Activated CD8-positive, alpha-beta T cell treated with anti-CD3 and anti-CD28 coated beads for 36 hours (primary cell): ENCODE measurements at regions not wholly inside any gene's neighbourhood (a gene's known extent, or its start where the extent isn't known, plus 50 kb on each side); places are given as distances from the start of the nearest gene placed in this dataset.

Experiments
- ATAC-seq: fragments of 200-7000 bp; cut with Tn5 transposase; one replicate; pipeline ENCODE4 v1.10.0; 2021; ENCODE audit warnings: mild to moderate bottlenecking, moderate library complexity
- CTCF ChIA-PET: fragments of 350-600 bp; sonication (Branson Sonifier 250); formaldehyde crosslinking; loops from one replicate; lab custom pipeline; 2021; ENCODE audit warnings: antibody characterized with exemption; lab: Charles Lee
- POLR2A ChIA-PET: fragments of 350-600 bp; sonication (Branson Sonifier 250); formaldehyde crosslinking; loops from one replicate; lab custom pipeline; 2021; ENCODE audit warnings: antibody characterized with exemption; lab: Charles Lee
- DNase-seq: peaks from one replicate; pipeline ENCODE4 v3.0.0-alpha.2; 2020
- H3K27ac Mint-ChIP-seq: one replicate; pipeline ENCODE4 v1.8.0; 2021; ENCODE audit warnings: mild to moderate bottlenecking, mixed read lengths
- H3K27me3 Mint-ChIP-seq: one replicate; pipeline ENCODE4 v1.8.0; 2021; ENCODE audit warnings: mixed read lengths
- H3K36me3 Mint-ChIP-seq: one replicate; pipeline ENCODE4 v1.8.0; 2021; ENCODE audit warnings: low read depth, mixed read lengths
- H3K4me1 Mint-ChIP-seq: one replicate; pipeline ENCODE4 v1.8.0; 2021; ENCODE audit warnings: low read depth, mixed read lengths
- H3K4me3 Mint-ChIP-seq: one replicate; pipeline ENCODE4 v1.8.0; 2021; ENCODE audit warnings: mild to moderate bottlenecking, moderate library complexity, mixed read lengths
- H3K9me3 Mint-ChIP-seq: one replicate; pipeline ENCODE4 v1.8.0; 2021; ENCODE audit warnings: mixed read lengths
- intact Hi-C: fragments of 100-400 bp; cut with micrococcal nuclease; formaldehyde crosslinking; loops from one replicate; pipeline ENCODE4 v1.10.0; 2022
- TF ChIP-seq, protein P1 (sequence below): fragments of 200-600 bp; IDR thresholded peaks from one replicate; pipeline ENCODE4 v1.8.0; 2022; ENCODE audit warnings: antibody characterized with exemption, mild to moderate bottlenecking

- no peaks in the 10 kb centered on the region for H3K9me3 Mint-ChIP-seq
- no peaks in the 10 kb centered on the region for H3K4me1 Mint-ChIP-seq
- H3K27ac Mint-ChIP-seq, result no peak overlapping the region
- intact Hi-C loops, result no loop called here
- ATAC-seq, result no peak
- CTCF ChIA-PET, result no interaction called here
- TF ChIP-seq, protein P1, sequence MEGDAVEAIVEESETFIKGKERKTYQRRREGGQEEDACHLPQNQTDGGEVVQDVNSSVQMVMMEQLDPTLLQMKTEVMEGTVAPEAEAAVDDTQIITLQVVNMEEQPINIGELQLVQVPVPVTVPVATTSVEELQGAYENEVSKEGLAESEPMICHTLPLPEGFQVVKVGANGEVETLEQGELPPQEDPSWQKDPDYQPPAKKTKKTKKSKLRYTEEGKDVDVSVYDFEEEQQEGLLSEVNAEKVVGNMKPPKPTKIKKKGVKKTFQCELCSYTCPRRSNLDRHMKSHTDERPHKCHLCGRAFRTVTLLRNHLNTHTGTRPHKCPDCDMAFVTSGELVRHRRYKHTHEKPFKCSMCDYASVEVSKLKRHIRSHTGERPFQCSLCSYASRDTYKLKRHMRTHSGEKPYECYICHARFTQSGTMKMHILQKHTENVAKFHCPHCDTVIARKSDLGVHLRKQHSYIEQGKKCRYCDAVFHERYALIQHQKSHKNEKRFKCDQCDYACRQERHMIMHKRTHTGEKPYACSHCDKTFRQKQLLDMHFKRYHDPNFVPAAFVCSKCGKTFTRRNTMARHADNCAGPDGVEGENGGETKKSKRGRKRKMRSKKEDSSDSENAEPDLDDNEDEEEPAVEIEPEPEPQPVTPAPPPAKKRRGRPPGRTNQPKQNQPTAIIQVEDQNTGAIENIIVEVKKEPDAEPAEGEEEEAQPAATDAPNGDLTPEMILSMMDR, result no peak
- no peaks in the 10 kb centered on the region for H3K36me3 Mint-ChIP-seq
- no peak overlapping the region for H3K4me3 Mint-ChIP-seq
- DNase-seq, result no peak
- POLR2A ChIA-PET, result no interaction called here
- no peaks in the 10 kb centered on the region for H3K27me3 Mint-ChIP-seq
Observed at GRCh38 chr15:39226169-39226937, 354.5 kb upstream of the THBS1 start.

DNA sequence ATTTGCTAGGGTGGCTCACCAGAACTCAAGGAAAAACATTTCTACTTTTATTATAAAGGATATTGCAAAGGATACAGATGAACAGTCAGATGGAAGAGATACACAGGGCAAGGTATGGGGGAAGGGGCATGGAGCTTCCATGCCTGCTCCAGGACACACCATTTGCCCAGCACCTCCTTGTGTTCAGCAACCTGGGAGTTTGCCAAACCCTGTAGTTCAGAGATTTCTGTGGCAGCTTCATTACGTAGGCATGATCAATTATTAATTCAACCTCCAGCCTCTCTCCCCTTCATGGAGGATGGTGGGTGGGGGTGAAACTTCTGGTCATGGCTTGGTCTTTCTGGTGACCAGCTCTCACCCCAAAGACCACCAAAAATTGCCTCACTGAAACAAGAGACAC lies 353.9 kb upstream of the THBS1 start:
- H3K9me3 Mint-ChIP-seq, result no peaks in the 10 kb centered on the region
- H3K27ac Mint-ChIP-seq, result no peak overlapping the region
- no peak overlapping the region for H3K4me3 Mint-ChIP-seq
- H3K4me1 Mint-ChIP-seq, result no peaks in the 10 kb centered on the region
- ChIA-PET CTCF (no interaction called here), POLR2A (no interaction called here)
- TF ChIP-seq, protein P1, result no peak
- intact Hi-C loops, result no loop called here
- DNase-seq (no peak), ATAC-seq (no peak)
- H3K36me3 Mint-ChIP-seq, result no peaks in the 10 kb centered on the region
- H3K27me3 Mint-ChIP-seq, result no peaks in the 10 kb centered on the region

DNA sequence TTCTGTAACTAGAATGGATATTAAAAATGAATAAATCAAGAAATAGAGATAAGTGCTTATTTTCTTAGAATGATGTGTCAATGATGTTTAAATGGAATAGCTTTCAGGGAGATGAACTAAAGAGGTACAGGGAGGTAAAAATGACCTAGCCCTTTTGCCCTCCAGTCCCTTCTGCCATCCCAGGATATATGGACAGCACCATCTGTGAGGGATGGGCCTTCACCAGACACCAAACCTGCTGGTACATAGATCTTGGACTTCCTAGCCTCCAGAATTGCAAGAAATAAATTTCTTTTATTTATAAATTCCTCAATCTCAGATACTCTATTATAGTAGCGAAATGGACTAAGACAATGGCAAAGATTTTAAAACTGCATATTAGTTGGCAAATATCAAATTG lies 352.0 kb upstream of the THBS1 start:
- H3K9me3 Mint-ChIP-seq, result peaks cover 3% of the 10 kb centered on the region
- H3K4me3 Mint-ChIP-seq, result no peak overlapping the region
- intact Hi-C loops, result no loop called here
- H3K4me1 Mint-ChIP-seq, result no peaks in the 10 kb centered on the region
- DNase-seq (no peak), ATAC-seq (no peak)
- TF ChIP-seq, protein P1, result no peak
- H3K27ac Mint-ChIP-seq, result no peak overlapping the region
- ChIA-PET CTCF (no interaction called here), POLR2A (no interaction called here)
- no peaks in the 10 kb centered on the region for H3K36me3 Mint-ChIP-seq
- peaks cover 4% of the 10 kb centered on the region for H3K27me3 Mint-ChIP-seq

DNA sequence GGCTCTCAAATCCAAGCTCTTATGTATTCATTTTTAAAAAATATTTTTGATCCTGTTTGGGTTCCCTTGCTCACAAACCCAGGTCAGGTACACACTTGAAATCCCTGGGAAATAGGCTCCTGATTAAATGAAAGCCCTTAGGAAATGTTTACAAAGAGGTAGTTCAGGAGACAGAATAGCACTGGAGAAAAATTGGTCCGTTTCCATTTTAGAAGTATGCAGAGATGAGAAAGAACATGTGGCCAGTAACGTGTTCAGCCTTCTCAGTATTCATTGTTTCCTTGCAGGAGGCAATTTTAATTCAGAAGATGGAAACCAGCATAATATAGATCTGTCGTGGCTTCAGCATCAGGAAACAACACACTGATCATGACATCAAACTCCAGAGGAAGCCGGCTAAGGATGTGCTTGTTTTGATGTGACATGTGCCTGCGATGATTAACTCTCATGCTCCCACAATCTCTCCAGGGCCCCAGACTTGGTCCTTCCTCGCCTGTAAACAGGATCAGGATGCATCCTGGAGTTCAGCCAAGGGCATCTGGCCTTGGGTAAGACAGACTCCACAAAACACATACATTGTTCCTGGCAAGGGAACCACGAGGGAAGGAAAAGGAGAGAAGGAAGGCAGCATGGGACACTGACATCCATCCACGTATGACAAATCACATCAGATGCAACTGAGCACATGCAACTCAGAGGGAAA lies 350.5 kb upstream of the THBS1 start:
- no peak overlapping the region for H3K4me3 Mint-ChIP-seq
- peaks cover 3% of the 10 kb centered on the region for H3K9me3 Mint-ChIP-seq
- TF ChIP-seq, protein P1, result no peak
- intact Hi-C loops, result no loop called here
- DNase-seq (no peak), ATAC-seq (no peak)
- ChIA-PET POLR2A (no interaction called here), CTCF (no interaction called here)
- no peak overlapping the region for H3K27ac Mint-ChIP-seq
- H3K4me1 Mint-ChIP-seq, result no peaks in the 10 kb centered on the region
- H3K36me3 Mint-ChIP-seq, result no peaks in the 10 kb centered on the region
- H3K27me3 Mint-ChIP-seq, result peaks cover 4% of the 10 kb centered on the region

DNA sequence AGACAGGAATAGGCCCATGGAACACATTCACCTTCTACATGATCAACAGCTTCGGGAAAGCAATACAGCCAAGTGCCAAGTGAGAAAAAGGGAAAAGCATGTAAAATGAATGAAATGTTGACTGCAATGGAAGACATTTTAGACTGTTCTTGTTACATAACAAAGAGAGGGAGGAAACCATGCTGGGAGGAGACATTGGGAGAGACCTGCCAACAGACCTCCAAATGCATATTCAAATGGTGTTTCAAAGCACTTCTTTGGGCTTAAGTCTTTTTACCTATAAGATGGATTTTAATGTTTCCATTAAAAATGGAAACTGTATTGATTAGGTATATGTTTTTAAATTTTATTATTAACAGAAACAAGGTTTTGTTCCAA lies 350.0 kb upstream of the THBS1 start:
- H3K9me3 Mint-ChIP-seq, result peaks cover 3% of the 10 kb centered on the region
- H3K27me3 Mint-ChIP-seq, result peaks cover 4% of the 10 kb centered on the region
- H3K27ac Mint-ChIP-seq, result no peak overlapping the region
- no peak for DNase-seq
- intact Hi-C loops, result no loop called here
- TF ChIP-seq, protein P1, result no peak
- no peak overlapping the region for H3K4me3 Mint-ChIP-seq
- no peaks in the 10 kb centered on the region for H3K36me3 Mint-ChIP-seq
- H3K4me1 Mint-ChIP-seq, result no peaks in the 10 kb centered on the region
- ATAC-seq, result no peak
- POLR2A ChIA-PET, result no interaction called here
- CTCF ChIA-PET, result no interaction called here
